Activated gamma-delta T cell (primary cell): ENCODE measurements at regions not wholly inside any gene's neighbourhood (a gene's known extent, or its start where the extent isn't known, plus 50 kb on each side); places are given as distances from the start of the nearest gene placed in this dataset.

Experiments used
- DNase-seq: peaks from one replicate; lab custom pipeline; 2025; lab: John Stamatoyannopoulos, UW

- DNase-seq, result no peak
These were observed 564.4 kb downstream of the SEMA5A start for GRCh38 chr5:8981496-8981895.

GRCh38 chr5:8984386-8984785, 561.5 kb downstream of the SEMA5A start:
- DNase-seq, result no peak
